ENCODE measurements at regions not wholly inside any gene's neighbourhood (a gene's known extent, or its start where the extent isn't known, plus 50 kb on each side); places are given as distances from the start of the nearest gene placed in this dataset.
A peak's percentile ranks its signal among the peaks of the same experiment; 100 is the strongest.

DNA sequence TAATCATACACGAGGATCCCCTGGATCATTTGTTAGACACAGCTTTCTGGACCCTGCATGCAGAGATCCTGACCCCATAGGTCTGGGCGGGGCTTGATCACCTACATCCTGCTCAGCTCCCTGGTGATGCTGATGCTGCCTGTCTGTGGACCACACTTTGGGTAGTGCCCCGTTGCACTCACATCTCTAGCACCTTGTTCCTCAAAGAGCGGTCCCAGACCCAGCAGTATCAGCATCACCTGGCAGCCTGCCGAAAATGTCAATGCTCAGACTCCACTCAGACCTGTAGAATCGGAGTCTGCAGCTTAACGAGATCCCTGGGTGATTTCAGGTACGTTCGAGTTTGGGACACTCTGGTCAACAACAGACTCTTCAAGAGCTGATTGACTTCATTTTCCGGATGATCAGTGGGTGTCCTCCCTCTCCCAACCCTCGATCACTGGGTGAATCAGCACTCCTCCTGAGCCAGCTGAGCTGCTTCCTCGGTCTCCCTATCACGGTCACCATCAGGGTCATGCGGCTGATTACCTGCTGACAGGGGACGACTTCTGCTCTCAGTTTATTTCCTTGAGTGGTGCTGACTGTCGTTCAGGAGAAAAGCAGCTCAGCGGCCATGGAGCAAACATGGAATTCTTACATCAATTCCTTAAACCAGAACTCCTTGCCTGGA is 150.6 kb upstream of the RAB12 start:
- H3K4me3 Mint-ChIP-seq, result no peak overlapping the region
- peaks cover 8% of the 10 kb centered on the region for H3K27me3 Mint-ChIP-seq (ENCODE audit: low read depth)
- no peak for ATAC-seq (replicated peaks in 1 of 2)
- no peaks in the 10 kb centered on the region for H3K36me3 Mint-ChIP-seq (ENCODE audit: insufficient read depth in 2 of 2)
- H3K27ac Mint-ChIP-seq, result no peak overlapping the region
- no peaks in the 10 kb centered on the region for H3K4me1 Mint-ChIP-seq (ENCODE audit: low read depth)
- no peak for DNase-seq
- no peaks in the 10 kb centered on the region for H3K9me3 Mint-ChIP-seq

GRCh38 chr18:8460748-8461147 is 148.5 kb upstream of the RAB12 start:
- H3K27ac Mint-ChIP-seq, result no peak overlapping the region
- no peaks in the 10 kb centered on the region for H3K36me3 Mint-ChIP-seq (ENCODE audit: insufficient read depth in 2 of 2)
- H3K27me3 Mint-ChIP-seq (ENCODE audit: low read depth), result peaks cover under 1% of the 10 kb centered on the region
- no peaks in the 10 kb centered on the region for H3K9me3 Mint-ChIP-seq
- no peaks in the 10 kb centered on the region for H3K4me1 Mint-ChIP-seq (ENCODE audit: low read depth)
- no peak for DNase-seq
- H3K4me3 Mint-ChIP-seq, result no peak overlapping the region
- no peak for ATAC-seq (replicated peaks in 1 of 2)

DNA sequence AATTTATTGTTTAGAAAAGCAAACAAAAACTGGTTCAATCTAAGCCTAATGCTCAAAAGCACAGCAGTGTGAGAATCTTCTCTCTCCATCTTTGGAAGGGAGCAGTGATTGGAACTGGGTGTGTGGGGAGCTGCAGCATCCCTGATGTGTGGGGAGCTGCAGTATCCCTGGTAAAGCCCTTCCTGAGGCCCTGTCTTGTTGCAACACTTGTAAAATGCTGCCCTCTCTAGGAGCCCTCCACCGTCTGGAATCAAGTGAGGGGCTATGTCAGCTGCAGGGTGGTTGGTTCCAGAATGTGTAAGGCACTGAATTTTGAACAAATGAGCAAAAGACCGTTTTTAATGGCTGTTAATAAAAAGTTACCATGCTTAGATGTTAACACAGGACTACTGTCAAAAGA is 147.7 kb upstream of the RAB12 start:
- ATAC-seq (replicated peaks in 1 of 2) (no peak), DNase-seq (no peak)
- H3K27me3 Mint-ChIP-seq (ENCODE audit: low read depth), result no peaks in the 10 kb centered on the region
- H3K4me1 Mint-ChIP-seq (ENCODE audit: low read depth), result no peaks in the 10 kb centered on the region
- H3K36me3 Mint-ChIP-seq (ENCODE audit: insufficient read depth in 2 of 2), result no peaks in the 10 kb centered on the region
- no peaks in the 10 kb centered on the region for H3K9me3 Mint-ChIP-seq
- no peak overlapping the region for H3K27ac Mint-ChIP-seq
- H3K4me3 Mint-ChIP-seq, result no peak overlapping the region

GRCh38 chr18:8462651-8463185 is 146.5 kb upstream of the RAB12 start:
- H3K27ac Mint-ChIP-seq, result no peak overlapping the region
- H3K9me3 Mint-ChIP-seq, result no peaks in the 10 kb centered on the region
- no peaks in the 10 kb centered on the region for H3K4me1 Mint-ChIP-seq (ENCODE audit: low read depth)
- no peaks in the 10 kb centered on the region for H3K27me3 Mint-ChIP-seq (ENCODE audit: low read depth)
- H3K36me3 Mint-ChIP-seq (ENCODE audit: insufficient read depth in 2 of 2), result no peaks in the 10 kb centered on the region
- ATAC-seq (replicated peaks in 1 of 2) (no peak), DNase-seq (no peak)
- H3K4me3 Mint-ChIP-seq, result no peak overlapping the region

- no peaks in the 10 kb centered on the region for H3K36me3 Mint-ChIP-seq (ENCODE audit: insufficient read depth in 2 of 2)
Measured at GRCh38 chr18:8463791-8464190, 145.4 kb upstream of the RAB12 start.

DNA sequence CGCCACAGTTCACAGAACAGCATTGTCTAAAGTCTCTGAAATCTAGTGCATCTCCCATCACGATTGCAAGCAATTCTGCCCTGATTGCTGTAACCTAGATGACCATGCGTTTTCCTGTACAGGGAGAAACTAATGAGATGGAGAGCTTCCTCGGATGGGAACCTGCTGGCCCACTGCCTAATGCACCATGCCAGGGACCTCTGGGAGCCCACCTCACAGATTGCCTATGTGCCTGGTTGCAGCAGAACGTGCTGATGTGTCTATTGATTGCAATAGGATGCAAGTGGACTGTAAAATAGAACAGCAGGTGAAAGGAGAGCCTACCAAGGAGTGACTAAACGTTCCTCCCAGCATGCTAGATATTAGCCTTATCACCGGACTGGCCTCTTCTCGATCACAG is 141.0 kb upstream of the RAB12 start:
- no peaks in the 10 kb centered on the region for H3K36me3 Mint-ChIP-seq (ENCODE audit: insufficient read depth in 2 of 2)
- no peak overlapping the region for H3K27ac Mint-ChIP-seq
- no peaks in the 10 kb centered on the region for H3K9me3 Mint-ChIP-seq
- H3K4me1 Mint-ChIP-seq (ENCODE audit: low read depth), result no peaks in the 10 kb centered on the region
- no peak for DNase-seq
- no peaks in the 10 kb centered on the region for H3K27me3 Mint-ChIP-seq (ENCODE audit: low read depth)
- no peak overlapping the region for H3K4me3 Mint-ChIP-seq
- ATAC-seq (replicated peaks in 1 of 2), result no peak

More at GRCh38 chr18:8463791-8464190, 145.4 kb upstream of the RAB12 start:
- Mint-ChIP-seq H3K4me1 (ENCODE audit: low read depth) (no peaks in the 10 kb centered on the region), H3K27ac (no peak overlapping the region), H3K9me3 (no peaks in the 10 kb centered on the region), H3K4me3 (no peak overlapping the region), H3K27me3 (ENCODE audit: low read depth) (no peaks in the 10 kb centered on the region)
- DNase-seq (no peak), ATAC-seq (replicated peaks in 1 of 2) (no peak)

DNA sequence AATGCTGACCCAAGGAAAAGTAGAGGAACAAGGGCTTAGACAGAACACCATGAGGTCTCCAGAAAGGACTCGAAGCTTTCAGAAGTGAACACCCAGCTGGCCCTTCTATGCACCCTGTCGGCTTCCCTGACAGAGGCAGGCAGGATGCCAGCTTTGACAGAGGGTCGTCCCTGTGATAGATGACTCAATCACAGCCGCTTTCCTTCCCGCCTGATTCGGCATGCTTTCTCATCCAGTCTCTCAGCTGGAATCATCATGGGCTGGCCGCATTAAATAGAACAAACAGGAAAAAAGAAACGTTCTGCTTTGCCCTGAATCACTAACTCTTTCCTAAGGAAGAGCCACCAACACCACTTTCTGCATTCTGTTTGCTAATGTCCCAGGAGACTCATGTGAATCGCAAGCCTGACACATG is 140.3 kb upstream of the RAB12 start:
- Mint-ChIP-seq H3K4me3 (no peak overlapping the region), H3K4me1 (ENCODE audit: low read depth) (no peaks in the 10 kb centered on the region), H3K27ac (no peak overlapping the region), H3K9me3 (no peaks in the 10 kb centered on the region), H3K36me3 (ENCODE audit: insufficient read depth in 2 of 2) (no peaks in the 10 kb centered on the region), H3K27me3 (ENCODE audit: low read depth) (peaks cover 2% of the 10 kb centered on the region)
- ATAC-seq (replicated peaks in 1 of 2) (no peak), DNase-seq (no peak)

GRCh38 chr18:8469544-8470130 is 139.6 kb upstream of the RAB12 start:
- Mint-ChIP-seq H3K27ac (no peak overlapping the region), H3K9me3 (no peaks in the 10 kb centered on the region), H3K36me3 (ENCODE audit: insufficient read depth in 2 of 2) (no peaks in the 10 kb centered on the region), H3K27me3 (ENCODE audit: low read depth) (peaks cover 6% of the 10 kb centered on the region), H3K4me3 (no peak overlapping the region), H3K4me1 (ENCODE audit: low read depth) (no peaks in the 10 kb centered on the region)
- no peak for ATAC-seq (replicated peaks in 1 of 2)
- no peak for DNase-seq

DNA sequence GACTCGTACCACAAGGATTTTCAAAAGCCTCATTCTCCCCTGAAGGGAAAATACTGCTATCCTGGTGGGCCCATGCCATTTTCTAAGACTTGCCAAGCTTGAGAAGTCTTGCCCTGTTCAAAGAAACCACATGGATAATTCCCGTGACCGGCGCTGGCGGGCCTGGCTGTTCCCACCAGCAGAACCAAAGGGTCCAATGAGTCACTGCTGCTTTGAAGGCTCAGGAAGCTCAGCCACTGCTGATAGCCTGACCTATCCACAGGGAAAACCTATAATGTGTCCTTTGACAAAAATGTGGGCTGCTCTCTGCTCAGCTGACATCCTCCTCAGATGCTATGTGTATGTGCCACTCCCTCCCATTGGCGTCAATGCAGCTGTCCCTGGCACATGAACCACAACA is 137.9 kb upstream of the RAB12 start:
- Mint-ChIP-seq H3K27me3 (ENCODE audit: low read depth) (peaks cover 13% of the 10 kb centered on the region), H3K9me3 (no peaks in the 10 kb centered on the region), H3K4me1 (ENCODE audit: low read depth) (no peaks in the 10 kb centered on the region), H3K36me3 (ENCODE audit: insufficient read depth in 2 of 2) (no peaks in the 10 kb centered on the region), H3K27ac (no peak overlapping the region), H3K4me3 (no peak overlapping the region)
- ATAC-seq (replicated peaks in 1 of 2) (no peak), DNase-seq (no peak)

GRCh38 chr18:8474661-8475060 is 134.6 kb upstream of the RAB12 start:
- H3K9me3 Mint-ChIP-seq, result no peaks in the 10 kb centered on the region
- peaks cover 13% of the 10 kb centered on the region for H3K27me3 Mint-ChIP-seq (ENCODE audit: low read depth)
- no peaks in the 10 kb centered on the region for H3K36me3 Mint-ChIP-seq (ENCODE audit: insufficient read depth in 2 of 2)
- ATAC-seq (replicated peaks in 1 of 2), result no peak
- no peaks in the 10 kb centered on the region for H3K4me1 Mint-ChIP-seq (ENCODE audit: low read depth)
- no peak overlapping the region for H3K4me3 Mint-ChIP-seq
- no peak for DNase-seq
- H3K27ac Mint-ChIP-seq, result no peak overlapping the region

DNA sequence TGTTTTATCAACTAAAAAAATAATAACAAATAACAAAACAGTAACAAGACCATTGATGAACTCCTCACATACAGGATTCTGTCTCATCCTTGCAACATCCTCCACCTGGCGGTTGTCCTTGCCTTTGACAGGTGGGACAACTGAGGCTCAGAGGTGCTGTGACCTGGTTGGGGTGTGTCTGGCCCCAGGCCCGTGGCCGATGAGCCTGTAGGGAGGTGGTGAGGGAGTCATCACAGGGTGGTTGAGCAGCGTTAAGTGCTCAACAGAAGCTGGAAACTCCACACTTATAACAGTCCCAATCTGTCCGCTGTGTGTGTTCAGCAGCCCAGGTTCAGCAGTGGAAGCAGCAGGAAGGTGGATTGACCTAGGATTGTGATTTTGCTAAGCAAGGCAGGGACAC is 131.6 kb upstream of the RAB12 start:
- no peaks in the 10 kb centered on the region for H3K9me3 Mint-ChIP-seq
- no peaks in the 10 kb centered on the region for H3K4me1 Mint-ChIP-seq (ENCODE audit: low read depth)
- H3K36me3 Mint-ChIP-seq (ENCODE audit: insufficient read depth in 2 of 2), result no peaks in the 10 kb centered on the region
- H3K4me3 Mint-ChIP-seq, result no peak overlapping the region
- no peak for DNase-seq
- no peak overlapping the region for H3K27ac Mint-ChIP-seq
- no peak for ATAC-seq (replicated peaks in 1 of 2)
- peaks cover 13% of the 10 kb centered on the region for H3K27me3 Mint-ChIP-seq (ENCODE audit: low read depth)

DNA sequence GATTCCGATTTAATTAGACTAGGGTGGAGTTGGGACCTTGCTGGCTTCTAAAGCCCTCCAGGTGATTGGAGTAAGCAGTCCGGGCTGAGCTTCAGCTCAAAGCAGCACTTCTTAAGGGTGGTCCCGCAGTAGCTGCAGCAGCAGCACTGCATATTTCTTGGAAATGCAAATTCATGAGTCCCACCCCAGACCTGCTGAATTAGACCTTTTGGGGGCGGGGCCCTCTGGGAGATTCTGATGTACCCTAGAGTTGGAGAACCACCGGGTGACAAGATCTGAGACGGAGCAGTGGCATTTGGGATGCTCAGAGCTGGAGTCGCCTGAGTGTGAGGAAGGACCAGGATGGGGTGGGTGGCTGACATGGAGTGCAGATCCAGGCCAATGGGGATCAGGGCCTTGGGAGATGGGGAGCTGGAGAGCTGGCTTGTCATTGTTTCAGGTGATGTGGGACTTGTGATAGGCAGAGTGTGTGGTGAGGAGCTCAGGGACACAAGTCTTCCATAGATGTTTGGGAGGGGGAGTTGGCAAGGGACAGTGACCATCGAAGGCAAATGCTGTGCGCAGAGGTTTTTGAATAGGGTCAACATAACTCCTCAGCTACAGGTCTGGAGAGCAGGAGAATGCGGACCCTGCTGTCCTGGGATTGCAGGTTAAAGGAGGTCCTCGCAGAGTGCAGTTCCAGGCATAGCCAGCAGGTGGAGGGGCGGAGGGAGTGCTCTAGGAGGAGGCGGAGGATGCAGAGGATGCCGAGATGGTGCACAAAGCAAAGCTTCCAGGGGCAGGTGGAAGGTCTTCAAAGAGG is 130.9 kb upstream of the RAB12 start:
- no peaks in the 10 kb centered on the region for H3K4me1 Mint-ChIP-seq (ENCODE audit: low read depth)
- H3K36me3 Mint-ChIP-seq (ENCODE audit: insufficient read depth in 2 of 2), result no peaks in the 10 kb centered on the region

DNA sequence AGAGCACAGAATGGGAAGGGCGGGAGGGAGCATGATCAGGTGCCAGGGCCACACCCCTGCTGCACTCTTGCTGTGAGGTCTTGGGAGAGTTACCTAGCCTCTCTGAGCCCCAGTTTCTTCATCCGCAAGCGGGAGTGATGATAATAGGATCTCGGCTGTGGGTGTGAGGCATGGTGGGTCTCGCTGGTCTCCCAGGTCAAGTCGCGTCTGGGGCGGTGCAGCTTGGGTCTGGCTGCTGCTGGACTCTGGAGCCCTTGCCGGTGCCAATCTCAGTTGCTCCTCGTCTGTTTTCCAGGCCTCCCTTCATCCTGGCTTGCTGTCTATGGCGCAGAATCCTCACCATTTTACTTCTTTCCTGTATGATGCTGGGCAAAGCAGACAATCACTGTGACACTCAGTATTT is 130.3 kb upstream of the RAB12 start:
- ATAC-seq (replicated peaks in 1 of 2) (no peak), DNase-seq (no peak)
- Mint-ChIP-seq H3K36me3 (ENCODE audit: insufficient read depth in 2 of 2) (no peaks in the 10 kb centered on the region), H3K4me1 (ENCODE audit: low read depth) (no peaks in the 10 kb centered on the region), H3K9me3 (no peaks in the 10 kb centered on the region), H3K27me3 (ENCODE audit: low read depth) (peaks cover 10% of the 10 kb centered on the region), H3K4me3 (no peak overlapping the region), H3K27ac (no peak overlapping the region)

More for the DNA sequence above, 130.9 kb upstream of the RAB12 start:
- Mint-ChIP-seq H3K9me3 (no peaks in the 10 kb centered on the region), H3K27ac (no peak overlapping the region), H3K27me3 (ENCODE audit: low read depth) (peaks cover 13% of the 10 kb centered on the region), H3K4me3 (no peak overlapping the region)
- DNase-seq (peak; percentile 62 to 65), ATAC-seq (replicated peaks in 1 of 2) (peak; percentile 53 to 64)

All from activated T-cell treated with anti-CD3 and anti-CD28 coated beads, Interleukin-2, amount 50 U/mL, for 72 hours (primary cell).